ENCODE measurements at regions not wholly inside any gene's neighbourhood (a gene's known extent, or its start where the extent isn't known, plus 50 kb on each side); places are given as distances from the start of the nearest gene placed in this dataset.

DNA sequence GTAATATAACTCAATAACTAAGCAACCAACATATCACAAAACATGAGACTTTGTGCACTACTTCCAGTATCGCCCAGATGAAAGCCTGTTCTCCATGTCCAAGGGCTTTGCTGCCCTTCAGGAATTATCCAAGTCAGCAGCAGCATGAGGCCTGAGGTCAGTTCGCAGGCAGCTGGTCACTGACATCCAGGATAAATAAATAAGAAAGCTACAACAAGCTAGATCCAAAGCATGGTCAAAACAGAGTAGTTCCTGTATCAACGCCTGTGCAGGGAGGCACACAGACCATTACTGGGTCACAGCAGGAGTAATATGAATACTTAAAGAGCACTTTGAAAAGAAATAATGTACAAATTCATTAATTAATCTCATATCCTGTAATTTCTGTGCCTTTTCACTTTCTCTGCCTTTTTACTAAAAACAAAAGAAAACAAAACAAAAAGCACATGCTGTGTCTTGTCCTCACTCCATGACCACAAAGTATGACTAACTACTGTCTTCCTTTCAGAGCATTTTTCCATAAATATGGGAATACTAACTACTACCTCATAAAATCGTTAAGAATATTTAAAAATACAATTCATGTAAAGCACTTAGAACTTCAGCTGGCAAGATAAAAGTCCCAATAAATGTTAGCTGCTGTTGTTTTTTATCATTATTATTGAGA, 374.9 kb upstream of the IRAK1BP1 start:
- H3K9ac ChIP-seq (ENCODE audit: low read depth, low read length) = no peak overlapping the region
- in situ Hi-C loops (cut with MboI; ENCODE audit: low sequenced_read_pairs) = no loop called here
- H2AK5ac ChIP-seq (ENCODE audit: low read depth, low read length) = no peak overlapping the region
- no peak overlapping the region for H2BK15ac ChIP-seq (ENCODE audit: low read depth, low read length)
- no peak overlapping the region for H4K8ac ChIP-seq (ENCODE audit: low read depth in 2 of 2, low read length in 2 of 2)
- ChIA-PET POLR2A (ENCODE audit: unreplicated experiment) (no interaction called here), CTCF (no interaction called here)
- no TSS peak for BruUV-seq (replicated peaks)
- peaks cover 3% of the 10 kb centered on the region; the same call in 1 of the 2 replicates for H3K4me1 ChIP-seq (ENCODE audit: control insufficient read depth, insufficient read depth, low read length)
- no peaks in the 10 kb centered on the region for H3K27me3 ChIP-seq (ENCODE audit: control insufficient read depth, insufficient read depth, low read length)
- no peaks in the 10 kb centered on the region for H3K36me3 ChIP-seq (ENCODE audit: control insufficient read depth, insufficient read depth, low read length)
- H3K4me2 ChIP-seq (ENCODE audit: low read depth, low read length) = peak overlapping the region; percentile 4; the same call in 1 of the 2 replicates
- H3K14ac ChIP-seq (replicated peaks; ENCODE audit: low read depth, low read length) = no peak overlapping the region
- no peak overlapping the region for H3K4me3 ChIP-seq (ENCODE audit: insufficient read depth, low read depth, low read length)
- H3K56ac ChIP-seq (ENCODE audit: extremely low read depth, insufficient read depth, low read length) = no peak overlapping the region
- 40% methylated on average over 1 of the region's 4 CpGs; no CpG with 5 or more reads in 1 of the 2 experiments for WGBS, 2 experiments (ENCODE audit: extremely low coverage in 2 of 2, insufficient read length in 1 of 2)
- no peaks in the 10 kb centered on the region; a peak in 1 of 4 replicates for H3K79me1 ChIP-seq (ENCODE audit: low read depth in 1 of 2, low read length in 2 of 2)
- intact Hi-C loops (cut with micrococcal nuclease) = no loop called here
- H3K23ac ChIP-seq (ENCODE audit: low read depth, low read length) = no peak overlapping the region
- no peak overlapping the region for H4K5ac ChIP-seq (ENCODE audit: low read depth, low read length)
- no peak overlapping the region for H2AK9ac ChIP-seq (replicated peaks; ENCODE audit: low read depth, low read length, poor library complexity)
- H2BK20ac ChIP-seq (ENCODE audit: low read depth, low read length) = no peak overlapping the region
- no peaks in the 10 kb centered on the region for H3K9me1 ChIP-seq (ENCODE audit: insufficient read depth, low read length)
- 0 out of 2 replicates have a peak overlapping the region, but pooled peaks have one; percentile 6 for H2BK120ac ChIP-seq (ENCODE audit: low read depth, low read length)
- no peaks in the 10 kb centered on the region for H4K20me1 ChIP-seq (ENCODE audit: insufficient read depth, low read length)
- DNase-seq (peak; percentile 43), ATAC-seq (ENCODE audit: low read depth) (peak; percentile 68)
- no peak overlapping the region for H3K4ac ChIP-seq (ENCODE audit: low read depth, low read length)
- H2AFZ ChIP-seq (replicated peaks; ENCODE audit: low read length, poor library complexity) = peak overlapping the region; percentile 38
- H3K27ac ChIP-seq (ENCODE audit: insufficient read depth, low read length) = no peak overlapping the region
- peak overlapping the region; percentile 11 for H2BK5ac ChIP-seq (ENCODE audit: low read depth, low read length, poor library complexity, severe bottlenecking)
- H4K91ac ChIP-seq (ENCODE audit: insufficient read depth, low read depth, low read length) = no peak overlapping the region
- H3K9me3 ChIP-seq (ENCODE audit: control insufficient read depth, insufficient read depth, low read length) = no peaks in the 10 kb centered on the region
- dilution Hi-C loops (cut with HindIII; ENCODE audit: low sequenced_read_pairs, unreplicated experiment) = no loop called here
- TF ChIP-seq MAZ (IDR thresholded peaks at IDR 0.05; ENCODE audit: borderline replicate concordance, low read depth, low read length) = no peak
- 0 out of 2 replicates have a peak, but pooled peaks have one; percentile 14 for TF ChIP-seq MXI1 (IDR thresholded peaks at IDR 0.05; ENCODE audit: borderline replicate concordance, low read depth, low read length)
- no peak overlapping the region for H3K18ac ChIP-seq (ENCODE audit: low read depth, low read length)

Data from IMR-90 (cell line).